ENCODE measurements at regions not wholly inside any gene's neighbourhood (a gene's known extent, or its start where the extent isn't known, plus 50 kb on each side); places are given as distances from the start of the nearest gene placed in this dataset.
A peak's percentile ranks its signal among the peaks of the same experiment; 100 is the strongest.

DNA sequence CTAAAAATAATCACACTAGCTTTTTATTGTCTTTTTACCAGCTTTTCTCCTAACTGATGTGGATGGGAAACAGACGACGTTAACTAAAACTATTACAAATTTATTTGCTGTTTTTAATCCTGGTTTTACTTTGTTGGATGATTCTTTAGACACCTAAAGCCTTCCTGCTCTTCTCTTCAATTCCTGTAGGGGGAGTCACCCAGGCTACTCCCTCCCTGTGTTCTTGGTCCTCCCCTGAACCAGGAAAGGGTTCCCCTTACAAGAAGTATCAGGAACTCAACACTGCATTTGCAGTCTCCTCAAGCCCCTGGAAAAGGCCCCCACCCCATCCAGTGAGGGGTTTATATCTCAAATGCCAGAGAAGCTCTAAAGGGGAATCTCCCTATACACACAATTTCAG is 206.1 kb downstream of the SUCLA2 start:
- TF ChIP-seq CTCF (IDR thresholded peaks at IDR 0.05; ENCODE audit: borderline replicate concordance), result peak; percentile 41
- Histone ChIP-seq H3K9me3 (replicated peaks) (peaks cover 19% of the 10 kb centered on the region), H3K27me3 (ENCODE audit: low read depth) (no peaks in the 10 kb centered on the region), H3K4me1 (no peaks in the 10 kb centered on the region), H3K27ac (replicated peaks) (no peak overlapping the region), H3K4me3 (no peak overlapping the region), H3K36me3 (no peaks in the 10 kb centered on the region)
- intact Hi-C loops (cut with micrococcal nuclease), result no loop called here
- no peak for DNase-seq

DNA sequence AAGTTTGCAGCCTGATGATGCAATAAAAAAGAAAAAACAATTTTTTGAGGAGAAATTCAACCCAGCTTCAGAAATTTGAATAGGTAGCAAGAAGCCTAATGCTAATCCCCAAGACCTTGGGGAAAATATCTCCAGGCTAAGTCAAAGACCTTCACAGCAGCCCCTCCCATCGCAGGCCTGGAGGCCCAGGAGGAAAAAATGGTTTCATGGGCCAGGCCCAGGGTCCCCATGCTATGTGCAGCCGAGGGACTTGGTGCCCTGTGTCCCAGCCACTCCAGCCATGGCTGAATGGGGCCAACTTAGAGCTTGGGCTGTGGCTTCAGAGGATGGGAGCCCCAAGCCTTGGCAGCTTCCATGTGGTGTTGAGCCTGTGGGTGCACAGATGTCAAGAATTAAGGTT is 210.3 kb downstream of the SUCLA2 start:
- H3K36me3 ChIP-seq, result no peaks in the 10 kb centered on the region
- no peaks in the 10 kb centered on the region for H3K4me1 ChIP-seq
- intact Hi-C loops (cut with micrococcal nuclease), result no loop called here
- no peak overlapping the region for H3K4me3 ChIP-seq
- no peaks in the 10 kb centered on the region for H3K27me3 ChIP-seq (ENCODE audit: low read depth)
- no peak for TF ChIP-seq CTCF (IDR thresholded peaks at IDR 0.05; ENCODE audit: borderline replicate concordance)
- no peak overlapping the region for H3K27ac ChIP-seq (replicated peaks)
- DNase-seq, result no peak
- H3K9me3 ChIP-seq (replicated peaks), result peaks cover 24% of the 10 kb centered on the region

- TF ChIP-seq CTCF (IDR thresholded peaks at IDR 0.05; ENCODE audit: borderline replicate concordance), result no peak
- intact Hi-C loops (cut with micrococcal nuclease), result no loop called here
- no peak overlapping the region for H3K27ac ChIP-seq (replicated peaks)
- H3K27me3 ChIP-seq (ENCODE audit: low read depth), result no peaks in the 10 kb centered on the region
- no peak overlapping the region for H3K4me3 ChIP-seq
- peaks cover 24% of the 10 kb centered on the region for H3K9me3 ChIP-seq (replicated peaks)
- DNase-seq, result no peak
- H3K36me3 ChIP-seq, result no peaks in the 10 kb centered on the region
- no peaks in the 10 kb centered on the region for H3K4me1 ChIP-seq
Observed at GRCh38 chr13:47788844-47789243, 212.2 kb downstream of the SUCLA2 start.

- no peak overlapping the region for H3K4me3 ChIP-seq
- no peaks in the 10 kb centered on the region for H3K27me3 ChIP-seq (ENCODE audit: low read depth)
- intact Hi-C loops (cut with micrococcal nuclease), result loop anchor here (10.0 kb wide), 1 partner anchor 360 kb away; no protein-coding TSS in a partner anchor
- no peaks in the 10 kb centered on the region for H3K36me3 ChIP-seq
- H3K9me3 ChIP-seq (replicated peaks), result peaks cover 18% of the 10 kb centered on the region
- DNase-seq, result no peak
- no peak overlapping the region for H3K27ac ChIP-seq (replicated peaks)
- H3K4me1 ChIP-seq, result no peaks in the 10 kb centered on the region
- TF ChIP-seq CTCF (IDR thresholded peaks at IDR 0.05; ENCODE audit: borderline replicate concordance), result no peak
Observed at GRCh38 chr13:47774671-47774994, 226.4 kb downstream of the SUCLA2 start.

DNA sequence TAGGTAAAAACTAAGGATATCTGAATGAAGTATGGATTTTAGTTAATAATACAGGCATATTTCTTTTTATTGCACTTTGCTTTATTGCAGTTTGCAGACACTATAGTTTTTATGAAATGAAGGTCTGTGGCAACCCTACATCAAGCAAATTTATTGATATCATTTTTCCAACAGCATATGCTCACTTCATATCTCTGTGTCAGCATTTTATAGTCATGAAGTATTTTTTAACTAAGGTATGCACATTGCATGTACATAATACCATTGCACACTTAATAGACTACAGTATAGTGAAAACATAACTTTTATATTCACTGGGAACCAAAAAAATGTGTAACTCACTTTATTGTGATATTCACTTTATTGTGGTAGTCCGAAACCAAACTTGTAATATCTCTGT is 236.3 kb downstream of the SUCLA2 start:
- H3K4me3 ChIP-seq, result no peak overlapping the region
- peaks cover 12% of the 10 kb centered on the region for H3K9me3 ChIP-seq (replicated peaks)
- H3K27ac ChIP-seq (replicated peaks), result no peak overlapping the region
- no peaks in the 10 kb centered on the region for H3K27me3 ChIP-seq (ENCODE audit: low read depth)
- no peak for DNase-seq
- H3K4me1 ChIP-seq, result no peaks in the 10 kb centered on the region
- intact Hi-C loops (cut with micrococcal nuclease), result no loop called here
- no peak for TF ChIP-seq CTCF (IDR thresholded peaks at IDR 0.05; ENCODE audit: borderline replicate concordance)
- no peaks in the 10 kb centered on the region for H3K36me3 ChIP-seq

Measured in left ventricle myocardium inferior (tissue), 1 donor.